ENCODE measurements at regions not wholly inside any gene's neighbourhood (a gene's known extent, or its start where the extent isn't known, plus 50 kb on each side); places are given as distances from the start of the nearest gene placed in this dataset.

GRCh38 chr11:70861559-70861958 lies 390.8 kb downstream of the SHANK2 start:
- no peak for DNase-seq

DNA sequence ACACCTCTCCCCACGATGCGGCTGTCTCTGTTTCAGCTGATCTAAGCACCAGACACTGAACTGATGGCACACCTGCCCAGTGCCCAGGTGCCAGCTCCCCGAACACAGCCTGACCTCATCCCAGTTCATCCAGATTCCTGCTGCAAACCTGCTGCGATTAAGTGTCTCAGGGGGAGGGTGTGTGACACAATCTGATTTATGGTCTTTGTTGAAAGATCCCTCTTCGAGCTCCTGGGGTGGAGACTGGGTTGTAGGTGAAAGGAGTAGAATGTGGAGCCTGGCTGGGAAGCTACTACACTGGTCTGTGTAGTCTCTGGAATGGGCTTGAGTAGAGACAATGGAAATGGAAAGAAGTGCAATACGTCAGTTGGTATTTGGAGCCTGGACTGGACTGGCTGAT lies 390.3 kb downstream of the SHANK2 start:
- no peak for DNase-seq

- DNase-seq = no peak
Observed at GRCh38 chr11:70863186-70863585, 389.2 kb downstream of the SHANK2 start.

GRCh38 chr11:70863993-70864392 lies 388.4 kb downstream of the SHANK2 start:
- no peak for DNase-seq

- no peak for DNase-seq
Observed at GRCh38 chr11:70865356-70865755, 387.0 kb downstream of the SHANK2 start.

DNA sequence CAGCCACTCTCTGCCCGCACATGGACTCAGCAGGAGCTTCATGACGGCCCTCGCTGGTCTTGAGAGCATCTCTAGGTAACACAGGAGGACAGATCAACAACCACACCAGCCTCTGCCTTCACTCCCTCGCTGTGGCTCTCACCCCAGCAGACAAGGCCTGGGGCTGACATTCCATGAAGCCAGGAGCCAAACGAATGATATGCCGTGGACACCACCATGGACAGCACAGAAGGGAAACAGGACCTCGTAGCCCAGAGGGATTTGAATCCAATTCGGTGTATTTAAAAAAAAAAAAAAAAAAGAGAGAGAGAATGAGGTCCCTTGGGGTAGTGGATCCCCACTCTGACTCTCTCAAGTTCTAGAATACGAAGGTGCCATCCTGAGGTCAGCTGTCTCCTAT lies 385.5 kb downstream of the SHANK2 start:
- no peak for DNase-seq

GRCh38 chr11:70867281-70868047 lies 384.9 kb downstream of the SHANK2 start:
- DNase-seq = no peak

GRCh38 chr11:70868341-70868885 lies 384.0 kb downstream of the SHANK2 start:
- no peak for DNase-seq

- DNase-seq = no peak
Observed at GRCh38 chr11:70869054-70869453, 383.3 kb downstream of the SHANK2 start.

DNA sequence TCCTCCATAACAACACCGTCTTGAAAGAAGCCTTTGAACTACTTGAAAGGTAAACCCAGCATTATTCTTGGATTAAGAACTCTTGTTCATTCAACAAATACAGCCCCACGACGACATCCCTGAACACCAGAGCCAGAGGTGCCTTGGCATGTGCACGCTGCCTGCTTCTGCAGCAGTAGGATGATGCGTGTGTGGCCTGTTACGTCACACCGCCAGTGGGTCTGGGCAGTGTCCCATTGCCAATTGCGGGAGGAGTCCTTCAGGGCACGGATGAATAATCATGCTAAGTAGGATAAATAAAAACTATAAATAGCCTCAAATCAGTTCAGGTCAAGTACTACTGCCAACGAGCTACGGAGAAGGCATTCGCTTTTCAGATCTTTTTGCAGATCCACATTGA lies 380.5 kb downstream of the SHANK2 start:
- no peak for DNase-seq

DNA sequence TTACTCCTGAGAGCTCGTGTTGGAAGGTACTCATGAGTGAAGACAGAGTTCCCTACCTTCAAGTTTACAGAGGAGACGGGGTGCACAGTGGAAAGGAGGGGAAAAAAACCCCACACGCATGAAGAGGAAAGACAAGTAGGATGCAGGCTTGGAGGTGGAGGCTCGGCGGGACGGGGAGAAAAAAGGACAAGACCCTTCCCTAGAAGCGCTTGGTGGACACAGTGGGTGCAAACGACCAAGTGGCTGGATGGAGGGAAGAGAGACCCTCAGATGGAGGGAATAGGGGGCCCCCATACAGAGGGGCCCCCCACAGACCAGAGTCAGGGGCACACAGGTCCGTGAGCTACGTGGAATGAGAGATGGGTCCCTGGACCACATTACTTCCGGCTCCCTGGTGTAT lies 380.1 kb downstream of the SHANK2 start:
- no peak for DNase-seq

- DNase-seq = no peak
Observed at GRCh38 chr11:70872955-70873735, 379.2 kb downstream of the SHANK2 start.

DNA sequence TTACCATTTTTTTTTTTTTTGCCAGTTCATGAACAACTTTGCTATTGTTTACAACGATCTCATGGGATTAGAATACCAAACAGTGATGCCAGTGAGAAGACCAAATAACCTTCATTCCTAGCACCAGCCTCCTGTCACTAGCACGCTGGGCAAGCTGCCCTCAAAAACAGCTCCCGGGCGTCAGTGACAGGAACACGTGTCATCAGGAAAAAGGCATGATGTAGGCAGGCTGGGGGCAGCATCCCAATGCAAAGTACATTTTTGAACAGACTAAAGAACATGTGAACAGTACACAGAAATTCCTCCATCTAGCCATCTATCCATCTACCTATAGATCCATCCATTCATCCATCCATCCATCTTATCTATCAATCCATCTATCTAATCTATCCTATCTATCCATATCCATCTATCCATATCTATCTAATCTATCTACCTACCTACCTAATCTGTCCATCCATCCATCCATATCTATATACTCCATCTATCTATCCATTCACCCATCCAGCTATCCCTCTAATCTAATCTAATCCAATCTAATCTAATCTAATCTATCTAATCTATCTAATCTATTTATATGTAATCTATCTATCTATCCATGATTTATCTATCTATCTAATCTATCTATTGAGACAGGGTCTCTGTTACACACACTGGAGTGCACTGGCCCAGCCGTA lies 378.5 kb downstream of the SHANK2 start:
- no peak for DNase-seq

GRCh38 chr11:70876685-70877084 lies 375.7 kb downstream of the SHANK2 start:
- DNase-seq = no peak

GRCh38 chr11:70877151-70877550 lies 375.2 kb downstream of the SHANK2 start:
- no peak for DNase-seq

- no peak for DNase-seq
Observed at GRCh38 chr11:70878366-70878765, 374.0 kb downstream of the SHANK2 start.

- DNase-seq = no peak
Observed at GRCh38 chr11:70879601-70880285, 372.6 kb downstream of the SHANK2 start.

- no peak for DNase-seq
Observed at GRCh38 chr11:70880416-70880815, 372.0 kb downstream of the SHANK2 start.

DNA sequence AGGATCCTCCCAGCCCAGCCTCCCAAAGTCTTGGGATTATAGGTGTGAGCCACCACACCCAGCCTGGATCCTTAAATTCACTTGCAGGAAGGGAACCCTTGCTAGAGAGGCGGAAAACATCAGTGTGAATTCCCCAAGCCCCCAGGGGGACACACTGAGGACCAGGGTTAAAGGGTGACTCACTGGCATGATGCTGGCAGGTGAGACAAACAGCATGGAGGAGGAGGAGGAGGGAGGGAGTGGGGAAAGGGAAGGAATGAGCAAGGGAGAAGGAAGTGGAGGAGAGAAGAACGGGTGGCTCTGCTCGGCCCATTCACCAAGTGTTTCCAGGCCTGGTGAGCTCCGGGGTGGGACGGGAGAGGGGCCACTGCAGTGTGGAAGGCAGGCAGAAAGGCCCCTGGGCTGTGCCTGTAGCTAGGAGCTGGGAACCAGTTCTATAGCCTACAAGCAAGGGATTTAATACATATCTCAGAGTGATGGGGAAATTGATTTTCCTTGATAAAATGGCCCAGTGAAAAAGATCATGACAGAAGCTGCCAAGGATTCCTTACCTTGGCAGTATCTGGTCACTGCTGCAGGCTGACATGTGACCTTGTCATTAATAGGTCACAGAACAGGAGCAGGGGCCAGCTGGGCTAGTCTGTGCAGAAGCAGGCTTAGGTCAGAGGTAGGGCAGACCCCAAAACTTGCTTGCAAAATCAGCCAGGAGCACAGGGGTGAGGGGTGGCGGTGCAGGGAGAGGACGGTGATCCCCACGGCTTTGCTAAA lies 370.2 kb downstream of the SHANK2 start:
- no peak for DNase-seq

DNA sequence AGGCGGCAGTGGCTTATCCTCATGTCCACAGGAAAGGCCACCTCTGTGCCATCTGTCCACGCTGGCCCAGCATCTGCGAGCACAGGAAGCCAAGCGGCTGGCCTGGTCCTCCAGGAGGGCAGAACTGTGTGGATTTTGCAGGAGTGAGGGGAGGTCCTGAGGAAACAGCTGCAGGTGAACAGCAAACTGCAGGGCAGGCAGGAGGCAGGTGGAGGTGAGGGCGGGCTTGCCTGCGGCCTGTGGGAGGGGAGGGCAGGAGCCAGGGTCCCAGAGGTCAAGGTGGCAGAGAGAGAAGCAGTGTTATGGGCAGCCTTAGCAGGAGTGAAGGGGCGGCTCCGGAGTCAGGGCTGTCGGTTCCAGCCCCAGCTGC lies 369.7 kb downstream of the SHANK2 start:
- DNase-seq = no peak

GRCh38 chr11:70883323-70883940 lies 368.9 kb downstream of the SHANK2 start:
- DNase-seq = no peak
